IMR-90 (cell line): ENCODE measurements at regions not wholly inside any gene's neighbourhood (a gene's known extent, or its start where the extent isn't known, plus 50 kb on each side); places are given as distances from the start of the nearest gene placed in this dataset.

ENCODE experiments used
- ATAC-seq: fragments of 200-7000 bp; cut with Tn5 transposase; 2 replicates; pipeline ENCODE4 v1.9.1; 2020; ENCODE audit warnings: low read depth, mild to moderate bottlenecking, moderate library complexity
- BruUV-seq: library from RNA; stranded (reverse); fragments of 400-500 nt; replicated peaks from 2 replicates; lab custom pipeline; 2021; lab: Mats Ljungman, UMichigan
- CTCF ChIA-PET: fragments of 300-600 bp; formaldehyde crosslinking; extraction: SDS; loops from one replicate; lab custom pipeline; 2021; ENCODE audit warnings: antibody characterized with exemption; lab: Yijun Ruan, JAX
- POLR2A ChIA-PET: fragments of 300-600 bp; sonication (Branson Sonifier 250); formaldehyde crosslinking; loops from one replicate; lab custom pipeline; 2022; ENCODE audit warnings: antibody characterized with exemption; ENCODE audit not compliant: unreplicated experiment; lab: Charles Lee
- DNase-seq: peaks from one replicate; pipeline ENCODE4 v3.0.0; 2013
- H2AFZ ChIP-seq: replicated peaks from 2 replicates; pipeline ENCODE3; 2013; ENCODE audit warnings: low read length, mild to moderate bottlenecking; ENCODE audit not compliant: poor library complexity
- H2AK5ac ChIP-seq: 2 replicates; pipeline ENCODE4 v1.6.1; 2013; ENCODE audit warnings: low read depth, low read length, inconsistent platforms
- H2AK9ac ChIP-seq: replicated peaks from 2 replicates; pipeline ENCODE3; 2013; ENCODE audit warnings: mild to moderate bottlenecking, low read depth, low read length, moderate library complexity; ENCODE audit not compliant: poor library complexity
- H2BK120ac ChIP-seq: 2 replicates; pipeline ENCODE4 v1.6.1; 2013; ENCODE audit warnings: low read depth, low read length, inconsistent platforms
- H2BK15ac ChIP-seq: 3 replicates; pipeline ENCODE4 v1.6.1; 2013; ENCODE audit warnings: low read depth, low read length, inconsistent platforms
- H2BK20ac ChIP-seq: 2 replicates; pipeline ENCODE4 v1.6.1; 2013; ENCODE audit warnings: low read depth, mild to moderate bottlenecking, inconsistent platforms, low read length, moderate library complexity
- H2BK5ac ChIP-seq: 2 replicates; pipeline ENCODE4 v1.6.1; 2013; ENCODE audit warnings: mild to moderate bottlenecking, low read depth, low read length, inconsistent platforms; ENCODE audit not compliant: poor library complexity, severe bottlenecking
- H3K14ac ChIP-seq: replicated peaks from 2 replicates; pipeline ENCODE4 v1.6.1; 2013; ENCODE audit warnings: low read depth, low read length, inconsistent platforms
- H3K18ac ChIP-seq: 2 replicates; pipeline ENCODE4 v1.6.1; 2013; ENCODE audit warnings: low read depth, low read length, control low read depth
- H3K23ac ChIP-seq: 2 replicates; pipeline ENCODE4 v1.6.1; 2013; ENCODE audit warnings: low read depth, low read length, inconsistent platforms
- H3K27ac ChIP-seq: 2 replicates; pipeline ENCODE4 v1.5.1; 2013; ENCODE audit warnings: mild to moderate bottlenecking, control low read depth, low read length; ENCODE audit not compliant: insufficient read depth
- H3K27me3 ChIP-seq: 2 replicates; pipeline ENCODE4 v1.6.1; 2013; ENCODE audit warnings: low read length; ENCODE audit not compliant: control insufficient read depth, insufficient read depth
- H3K36me3 ChIP-seq: 2 replicates; pipeline ENCODE4 v1.6.1; 2013; ENCODE audit warnings: low read length, mixed read lengths; ENCODE audit not compliant: control insufficient read depth, insufficient read depth
- H3K4ac ChIP-seq: 2 replicates; pipeline ENCODE4 v1.6.1; 2013; ENCODE audit warnings: low read depth, low read length, inconsistent platforms
- H3K4me1 ChIP-seq: 2 replicates; pipeline ENCODE4 v1.6.1; 2013; ENCODE audit warnings: low read length, mixed read lengths; ENCODE audit not compliant: control insufficient read depth, insufficient read depth
- H3K4me2 ChIP-seq: 2 replicates; pipeline ENCODE4 v1.6.1; 2013; ENCODE audit warnings: low read depth, mild to moderate bottlenecking, control low read depth, low read length, moderate library complexity
- H3K4me3 ChIP-seq: 2 replicates; pipeline ENCODE4 v1.5.1; 2013; ENCODE audit warnings: low read depth, mild to moderate bottlenecking, control low read depth, low read length, moderate library complexity; ENCODE audit not compliant: insufficient read depth
- H3K56ac ChIP-seq: 2 replicates; pipeline ENCODE4 v1.6.1; 2013; ENCODE audit warnings: low read length, inconsistent platforms; ENCODE audit not compliant: insufficient read depth; ENCODE audit errors: extremely low read depth
- H3K79me1 ChIP-seq, 2 experiments: 2 replicates each; pipeline ENCODE4 v1.6.1; 2013; ENCODE audit warnings: low read length in 2 of 2, inconsistent platforms in 1 of 2, low read depth in 1 of 2
- H3K9ac ChIP-seq: 2 replicates; pipeline ENCODE4 v1.6.1; 2013; ENCODE audit warnings: low read depth, low read length, control low read depth
- H3K9me1 ChIP-seq: 2 replicates; pipeline ENCODE4 v1.6.1; 2013; ENCODE audit warnings: low read length, inconsistent platforms; ENCODE audit not compliant: insufficient read depth
- H3K9me3 ChIP-seq: 2 replicates; pipeline ENCODE4 v1.6.1; 2013; ENCODE audit warnings: low read length; ENCODE audit not compliant: control insufficient read depth, insufficient read depth
- H4K20me1 ChIP-seq: 2 replicates; pipeline ENCODE4 v1.6.1; 2013; ENCODE audit warnings: low read length, inconsistent platforms; ENCODE audit not compliant: insufficient read depth
- H4K5ac ChIP-seq: 2 replicates; pipeline ENCODE4 v1.6.1; 2013; ENCODE audit warnings: mild to moderate bottlenecking, low read depth, low read length, control low read depth
- H4K8ac ChIP-seq, 2 experiments: 2 replicates each; pipeline ENCODE4 v1.6.1; 2013; ENCODE audit warnings: low read depth in 2 of 2, low read length in 2 of 2, control low read depth in 1 of 2, inconsistent platforms in 1 of 2
- H4K91ac ChIP-seq: 2 replicates; pipeline ENCODE4 v1.6.1; 2013; ENCODE audit warnings: low read depth, low read length, inconsistent platforms; ENCODE audit not compliant: insufficient read depth
- CHD1 ChIP-seq: IDR thresholded peaks from 2 replicates; pipeline ENCODE4 v1.6.1; 2012; ENCODE audit warnings: low read depth, low read length, improper control_type of control experiment
- MAFK ChIP-seq: IDR thresholded peaks from 2 replicates; pipeline ENCODE4 v1.6.1; 2012; ENCODE audit warnings: low read depth, low read length, improper control_type of control experiment
- NFE2L2 ChIP-seq: fragments of 150-350 bp; IDR thresholded peaks from 2 replicates; pipeline ENCODE4 v1.6.1; 2016; ENCODE audit warnings: low read depth, mild to moderate bottlenecking, low read length
- RAD21 ChIP-seq: IDR thresholded peaks from 2 replicates; pipeline ENCODE4 v1.6.1; 2012; ENCODE audit warnings: low read length, improper control_type of control experiment
- RFX5 ChIP-seq: IDR thresholded peaks from 2 replicates; pipeline ENCODE4 v1.8.0; 2012; ENCODE audit warnings: low read depth, mild to moderate bottlenecking, low read length, moderate library complexity
- SMC3 ChIP-seq: fragments of 150-350 bp; IDR thresholded peaks from 2 replicates; pipeline ENCODE4 v1.6.1; 2016; ENCODE audit warnings: low read depth, mild to moderate bottlenecking, antibody characterized with exemption, low read length, moderate library complexity
- WGBS, 2 experiments: methylation state at CpG; one replicate each; pipeline versions ENCODE4 v1.1.5 to v1.1.7; 2013; ENCODE audit warnings: missing lambda C conversion rate in 2 of 2; ENCODE audit not compliant: insufficient read length in 1 of 2; ENCODE audit errors: extremely low coverage in 2 of 2; 5-methylcytosine and 5-hydroxymethylcytosine counted together
- dilution Hi-C: fragments of 300-500 bp; cut with HindIII; formaldehyde crosslinking; loops from one replicate; pipeline ENCODE4 v1.14.3; 2018; ENCODE audit warnings: low sequenced_read_pairs; ENCODE audit not compliant: unreplicated experiment
- in situ Hi-C: fragments of 300-500 bp; cut with MboI; formaldehyde crosslinking; loops from 3 replicates; pipeline ENCODE4 v1.14.3; 2019; ENCODE audit warnings: low sequenced_read_pairs, inconsistent platforms, mixed read lengths
- intact Hi-C: fragments of 100-400 bp; cut with micrococcal nuclease; formaldehyde crosslinking; loops from 2 replicates; pipeline ENCODE4 v1.10.0; 2022
- TF ChIP-seq, protein P1 (sequence below): fragments of 150-350 bp; IDR thresholded peaks from 2 replicates; pipeline ENCODE4 v1.6.1; 2016; ENCODE audit warnings: low read depth, mild to moderate bottlenecking, low read length, moderate library complexity, borderline replicate concordance
- TF ChIP-seq, protein P2 (sequence below): conservative IDR thresholded peaks from 2 replicates; pipeline ENCODE4 v1.5.1; 2012; ENCODE audit warnings: mild to moderate bottlenecking, low read depth, low read length, improper control_type of control experiment

DNA sequence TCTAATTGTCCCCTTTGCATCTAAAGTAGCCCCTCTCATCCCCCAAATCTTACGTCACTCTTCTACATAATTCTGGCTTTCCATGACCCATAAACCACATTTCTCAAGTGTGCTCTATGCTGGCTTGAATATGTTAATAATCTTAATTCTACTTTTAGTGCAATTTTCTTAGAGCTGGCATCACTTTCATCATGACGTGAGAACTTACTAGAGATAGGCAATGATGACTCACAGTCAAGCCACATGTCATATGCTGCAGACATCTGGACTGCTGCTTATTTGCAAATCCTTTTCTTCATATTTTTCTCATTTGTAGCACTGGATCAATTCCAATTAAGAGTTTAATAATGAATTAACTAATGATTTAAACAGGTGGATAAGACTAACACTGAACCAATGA lies 260.7 kb upstream of the PRKCQ start:
- intact Hi-C loops (no loop called here), dilution Hi-C loops (no loop called here), in situ Hi-C loops (no loop called here)
- CTCF ChIA-PET, result no interaction called here
- H2AK5ac ChIP-seq, result no peak overlapping the region
- no peak overlapping the region for H3K23ac ChIP-seq
- H4K20me1 ChIP-seq, result no peaks in the 10 kb centered on the region
- H3K9me1 ChIP-seq, result no peaks in the 10 kb centered on the region
- H3K4ac ChIP-seq, result no peak overlapping the region
- ATAC-seq, result no peak
- H3K27ac ChIP-seq, result no peak overlapping the region
- 0 out of 2 replicates have a peak, but pooled peaks cover 2% of the 10 kb centered on the region for H3K9me3 ChIP-seq
- H3K56ac ChIP-seq, result no peak overlapping the region
- no peak overlapping the region for H2BK20ac ChIP-seq
- H3K4me1 ChIP-seq, result no peaks in the 10 kb centered on the region
- no peak overlapping the region for H2BK15ac ChIP-seq
- no peak overlapping the region for H4K91ac ChIP-seq
- no peak overlapping the region for H4K5ac ChIP-seq
- H3K79me1 ChIP-seq, result no peaks in the 10 kb centered on the region
- H4K8ac ChIP-seq, result no peak overlapping the region
- H3K36me3 ChIP-seq, result no peaks in the 10 kb centered on the region
- H3K4me3 ChIP-seq, result no peak overlapping the region
- no peak for TF ChIP-seq CHD1
- no peak for TF ChIP-seq NFE2L2
- no peak for TF ChIP-seq RFX5
- TF ChIP-seq RAD21, result no peak
- TF ChIP-seq SMC3, result no peak
- TF ChIP-seq, protein P1, sequence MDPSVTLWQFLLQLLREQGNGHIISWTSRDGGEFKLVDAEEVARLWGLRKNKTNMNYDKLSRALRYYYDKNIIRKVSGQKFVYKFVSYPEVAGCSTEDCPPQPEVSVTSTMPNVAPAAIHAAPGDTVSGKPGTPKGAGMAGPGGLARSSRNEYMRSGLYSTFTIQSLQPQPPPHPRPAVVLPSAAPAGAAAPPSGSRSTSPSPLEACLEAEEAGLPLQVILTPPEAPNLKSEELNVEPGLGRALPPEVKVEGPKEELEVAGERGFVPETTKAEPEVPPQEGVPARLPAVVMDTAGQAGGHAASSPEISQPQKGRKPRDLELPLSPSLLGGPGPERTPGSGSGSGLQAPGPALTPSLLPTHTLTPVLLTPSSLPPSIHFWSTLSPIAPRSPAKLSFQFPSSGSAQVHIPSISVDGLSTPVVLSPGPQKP, result no peak
- no peak for TF ChIP-seq MAFK
- TF ChIP-seq, protein P2, sequence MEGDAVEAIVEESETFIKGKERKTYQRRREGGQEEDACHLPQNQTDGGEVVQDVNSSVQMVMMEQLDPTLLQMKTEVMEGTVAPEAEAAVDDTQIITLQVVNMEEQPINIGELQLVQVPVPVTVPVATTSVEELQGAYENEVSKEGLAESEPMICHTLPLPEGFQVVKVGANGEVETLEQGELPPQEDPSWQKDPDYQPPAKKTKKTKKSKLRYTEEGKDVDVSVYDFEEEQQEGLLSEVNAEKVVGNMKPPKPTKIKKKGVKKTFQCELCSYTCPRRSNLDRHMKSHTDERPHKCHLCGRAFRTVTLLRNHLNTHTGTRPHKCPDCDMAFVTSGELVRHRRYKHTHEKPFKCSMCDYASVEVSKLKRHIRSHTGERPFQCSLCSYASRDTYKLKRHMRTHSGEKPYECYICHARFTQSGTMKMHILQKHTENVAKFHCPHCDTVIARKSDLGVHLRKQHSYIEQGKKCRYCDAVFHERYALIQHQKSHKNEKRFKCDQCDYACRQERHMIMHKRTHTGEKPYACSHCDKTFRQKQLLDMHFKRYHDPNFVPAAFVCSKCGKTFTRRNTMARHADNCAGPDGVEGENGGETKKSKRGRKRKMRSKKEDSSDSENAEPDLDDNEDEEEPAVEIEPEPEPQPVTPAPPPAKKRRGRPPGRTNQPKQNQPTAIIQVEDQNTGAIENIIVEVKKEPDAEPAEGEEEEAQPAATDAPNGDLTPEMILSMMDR, result no peak
- no peak overlapping the region for H2BK120ac ChIP-seq
- no peak overlapping the region for H2AK9ac ChIP-seq
- WGBS, 2 experiments, result no CpG with 5 or more reads among the region's 2 CpGs
- no peak overlapping the region for H3K14ac ChIP-seq
- no peaks in the 10 kb centered on the region for H3K27me3 ChIP-seq
- POLR2A ChIA-PET, result no interaction called here
- H3K18ac ChIP-seq, result no peak overlapping the region
- no TSS peak for BruUV-seq
- H3K4me2 ChIP-seq, result no peak overlapping the region
- H3K9ac ChIP-seq, result no peak overlapping the region
- H2AFZ ChIP-seq, result no peak overlapping the region
- peak; percentile 60 for DNase-seq
- H2BK5ac ChIP-seq, result no peak overlapping the region
